ENCODE measurements at regions not wholly inside any gene's neighbourhood (a gene's known extent, or its start where the extent isn't known, plus 50 kb on each side); places are given as distances from the start of the nearest gene placed in this dataset.

DNA sequence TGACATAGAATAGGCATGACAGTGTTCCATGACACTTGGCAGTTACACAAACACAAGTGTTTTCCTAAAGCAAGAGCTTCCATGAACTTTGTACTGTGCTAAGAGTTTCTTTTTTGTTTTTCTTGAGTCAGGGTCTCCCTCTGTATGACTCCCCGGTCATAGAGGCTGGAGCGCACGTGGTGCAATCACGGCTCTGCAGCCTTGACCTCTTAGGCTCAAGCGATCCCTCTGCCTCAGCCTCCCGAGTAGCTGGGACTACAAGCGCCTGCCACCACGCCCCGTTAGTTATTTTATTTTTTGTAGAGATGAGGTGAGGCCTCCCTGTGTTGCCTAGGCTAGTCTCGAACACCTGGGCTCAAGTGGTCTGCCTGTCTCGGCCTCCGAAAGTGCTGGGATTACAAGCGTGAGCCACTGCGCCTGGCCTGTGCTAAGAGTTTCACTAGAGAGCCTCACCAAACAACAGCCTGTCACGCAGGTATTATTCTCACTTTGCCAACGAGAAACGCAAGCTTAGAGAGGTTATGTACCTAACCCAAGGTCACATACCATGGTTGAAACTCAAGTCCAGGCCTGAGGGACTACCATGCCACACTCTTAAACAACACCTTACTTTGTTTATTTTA is 355.9 kb downstream of the KLF12 start:
- H4K20me1 ChIP-seq (ENCODE audit: insufficient read depth, low read length) = peaks cover 3% of the 10 kb centered on the region; the same call in 1 of the 2 replicates
- intact Hi-C loops (cut with micrococcal nuclease) = no loop called here
- H2AFZ ChIP-seq (replicated peaks; ENCODE audit: low read length, poor library complexity) = no peak overlapping the region
- ATAC-seq (ENCODE audit: low read depth) = 0 out of 2 replicates have a peak, but pooled peaks have one; percentile 7
- no peaks in the 10 kb centered on the region for H3K9me3 ChIP-seq (ENCODE audit: control insufficient read depth, insufficient read depth, low read length)
- H3K9ac ChIP-seq (ENCODE audit: low read depth, low read length) = no peak overlapping the region
- H4K5ac ChIP-seq (ENCODE audit: low read depth, low read length) = no peak overlapping the region
- H2BK5ac ChIP-seq (ENCODE audit: low read depth, low read length, poor library complexity, severe bottlenecking) = peak overlapping the region; percentile 12
- WGBS, 2 experiments (ENCODE audit: extremely low coverage in 2 of 2, insufficient read length in 1 of 2) = 96% methylated on average over 4 of the region's 17 CpGs; no CpG with 5 or more reads in 1 of the 2 experiments
- no peak overlapping the region for H3K18ac ChIP-seq (ENCODE audit: low read depth, low read length)
- 0 out of 2 replicates have a peak overlapping the region, but pooled peaks have one; percentile 65 for H3K23ac ChIP-seq (ENCODE audit: low read depth, low read length)
- peaks cover 13 to 29% of the 10 kb centered on the region in 2 experiments; a peak in 3 of 4 replicates for H3K79me1 ChIP-seq (ENCODE audit: low read depth in 1 of 2, low read length in 2 of 2)
- ChIA-PET POLR2A (ENCODE audit: unreplicated experiment) (no interaction called here), CTCF (interaction anchor here (0.6 to 0.7 kb wide), 2 partner anchors 11 to 963 kb away, joined by 3 read pairs; no protein-coding TSS in a partner anchor)
- H3K14ac ChIP-seq (replicated peaks; ENCODE audit: low read depth, low read length) = no peak overlapping the region
- no peak for DNase-seq
- no peak overlapping the region for H2BK120ac ChIP-seq (ENCODE audit: low read depth, low read length)
- no peak overlapping the region; the same call in 1 of the 2 replicates for H4K91ac ChIP-seq (ENCODE audit: insufficient read depth, low read depth, low read length)
- no peak for TF ChIP-seq POLR2A (IDR thresholded peaks at IDR 0.05; ENCODE audit: low read depth, low read length)
- TF ChIP-seq MXI1 (IDR thresholded peaks at IDR 0.05; ENCODE audit: borderline replicate concordance, low read depth, low read length) = no peak
- TF ChIP-seq MAZ (IDR thresholded peaks at IDR 0.05; ENCODE audit: borderline replicate concordance, low read depth, low read length) = no peak
- no peak for TF ChIP-seq SMC3 (IDR thresholded peaks at IDR 0.05; ENCODE audit: low read depth, low read length)
- no peak for TF ChIP-seq RCOR1 (IDR thresholded peaks at IDR 0.05; ENCODE audit: insufficient replicate concordance, low read length)
- TF ChIP-seq RAD21 (IDR thresholded peaks at IDR 0.05; ENCODE audit: low read length) = no peak
- TF ChIP-seq, protein P1, sequence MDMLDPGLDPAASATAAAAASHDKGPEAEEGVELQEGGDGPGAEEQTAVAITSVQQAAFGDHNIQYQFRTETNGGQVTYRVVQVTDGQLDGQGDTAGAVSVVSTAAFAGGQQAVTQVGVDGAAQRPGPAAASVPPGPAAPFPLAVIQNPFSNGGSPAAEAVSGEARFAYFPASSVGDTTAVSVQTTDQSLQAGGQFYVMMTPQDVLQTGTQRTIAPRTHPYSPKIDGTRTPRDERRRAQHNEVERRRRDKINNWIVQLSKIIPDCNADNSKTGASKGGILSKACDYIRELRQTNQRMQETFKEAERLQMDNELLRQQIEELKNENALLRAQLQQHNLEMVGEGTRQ (IDR thresholded peaks at IDR 0.05; ENCODE audit: low read depth, low read length) = no peak
- TF ChIP-seq CEBPB (IDR thresholded peaks at IDR 0.05; ENCODE audit: low read depth, low read length) = no peak
- H3K4me3 ChIP-seq (ENCODE audit: insufficient read depth, low read depth, low read length) = no peak overlapping the region
- no peaks in the 10 kb centered on the region for H3K27me3 ChIP-seq (ENCODE audit: control insufficient read depth, insufficient read depth, low read length)
- peaks cover 6% of the 10 kb centered on the region for H3K9me1 ChIP-seq (ENCODE audit: insufficient read depth, low read length)
- no TSS peak for BruUV-seq (replicated peaks)
- no peak overlapping the region for H2AK9ac ChIP-seq (replicated peaks; ENCODE audit: low read depth, low read length, poor library complexity)
- H3K4me2 ChIP-seq (ENCODE audit: low read depth, low read length) = no peak overlapping the region
- no peak overlapping the region for H3K4ac ChIP-seq (ENCODE audit: low read depth, low read length)
- no peaks in the 10 kb centered on the region for H3K36me3 ChIP-seq (ENCODE audit: control insufficient read depth, insufficient read depth, low read length)
- H2BK15ac ChIP-seq (ENCODE audit: low read depth, low read length) = no peak overlapping the region
- in situ Hi-C loops (cut with MboI; ENCODE audit: low sequenced_read_pairs) = no loop called here
- H3K4me1 ChIP-seq (ENCODE audit: control insufficient read depth, insufficient read depth, low read length) = peaks cover 11% of the 10 kb centered on the region
- H3K56ac ChIP-seq (ENCODE audit: extremely low read depth, insufficient read depth, low read length) = no peak overlapping the region
- dilution Hi-C loops (cut with HindIII; ENCODE audit: low sequenced_read_pairs, unreplicated experiment) = no loop called here
- no peak overlapping the region for H2BK20ac ChIP-seq (ENCODE audit: low read depth, low read length)
- no peak overlapping the region for H3K27ac ChIP-seq (ENCODE audit: insufficient read depth, low read length)
- no peak overlapping the region for H2AK5ac ChIP-seq (ENCODE audit: low read depth, low read length)
- no peak overlapping the region for H4K8ac ChIP-seq (ENCODE audit: low read depth in 2 of 2, low read length in 2 of 2)
